Ovary (tissue), 7 donors: ENCODE measurements at regions not wholly inside any gene's neighbourhood (a gene's known extent, or its start where the extent isn't known, plus 50 kb on each side); places are given as distances from the start of the nearest gene placed in this dataset.

Source experiments
- DNase-seq, 5 donors: peaks; one replicate each; pipeline ENCODE4 v3.0.0-alpha.2; 2019 to 2020
- H3K27ac ChIP-seq, 2 donors: fragments of 200-600 bp; one replicate each; pipeline versions ENCODE4 v1.5.1 to v1.8.0; 2019 to 2022
- H3K27me3 ChIP-seq: fragments of 200-600 bp; one replicate; pipeline ENCODE4 v1.8.0; 2022
- H3K36me3 ChIP-seq: fragments of 200-600 bp; sonication (generic); one replicate; pipeline ENCODE4 v1.5.1; 2019
- H3K4me1 ChIP-seq: one replicate; pipeline ENCODE4 v1.8.1; 2013; ENCODE audit warnings: mild to moderate bottlenecking, moderate library complexity; ENCODE audit not compliant: insufficient read depth
- H3K4me3 ChIP-seq: fragments of 200-600 bp; sonication (generic); one replicate; pipeline ENCODE4 v1.5.1; 2017
- H3K9me3 ChIP-seq, 2 donors: fragments of 200-600 bp in 1 of 2; sonication (generic) in 1 of 2; one replicate each; pipeline versions ENCODE4 v1.5.1 to v1.8.1; 2013 to 2019; ENCODE audit warnings: mild to moderate bottlenecking in 1 of 2, moderate library complexity in 1 of 2
- EP300 ChIP-seq: sonication (generic); formaldehyde crosslinking; IDR thresholded peaks from one replicate; pipeline ENCODE4 v1.6.1; 2017; ENCODE audit warnings: antibody characterized with exemption
- POLR2A ChIP-seq: fragments of 450-650 bp; IDR thresholded peaks from one replicate; pipeline ENCODE4 v1.6.1; 2017; ENCODE audit warnings: antibody characterized with exemption, mild to moderate bottlenecking, moderate library complexity
- WGBS, 3 donors: extraction: QIAGEN DNeasy Blood & Tissue Kit in 1 of 3; methylation state at CpG; one replicate each; pipeline versions ENCODE4 v1.1.5 to v1.1.7; 2013 to 2017; 5-methylcytosine and 5-hydroxymethylcytosine counted together
- intact Hi-C, 4 donors: fragments of 100-400 bp; cut with DNase I; formaldehyde crosslinking; loops; one replicate each; pipeline versions ENCODE4 v1.11.0 to v1.15.1; 2022 to 2023
- TF ChIP-seq, protein P1 (sequence below), 3 donors: fragments of 450-650 bp in 2 of 3; fragments of 200-600 bp in 1 of 3; IDR thresholded peaks; one replicate each; pipeline versions ENCODE4 v1.5.1 to v1.8.0; 2016 to 2022; ENCODE audit warnings: antibody characterized with exemption in 3 of 3, mild to moderate bottlenecking in 1 of 3
- donor health status: DM: no; HTN: no; CAD: no; lungs with moderate emphysema.
- donor health status: DM: no; HTN: no; CAD: no.
- donor health status: Bipolar disorder and iron deficiency.
- donor health status: DM: no; HTN: no; CAD: no.
- donor health status: DM: yes; HTN: yes; CAD: no.

DNA sequence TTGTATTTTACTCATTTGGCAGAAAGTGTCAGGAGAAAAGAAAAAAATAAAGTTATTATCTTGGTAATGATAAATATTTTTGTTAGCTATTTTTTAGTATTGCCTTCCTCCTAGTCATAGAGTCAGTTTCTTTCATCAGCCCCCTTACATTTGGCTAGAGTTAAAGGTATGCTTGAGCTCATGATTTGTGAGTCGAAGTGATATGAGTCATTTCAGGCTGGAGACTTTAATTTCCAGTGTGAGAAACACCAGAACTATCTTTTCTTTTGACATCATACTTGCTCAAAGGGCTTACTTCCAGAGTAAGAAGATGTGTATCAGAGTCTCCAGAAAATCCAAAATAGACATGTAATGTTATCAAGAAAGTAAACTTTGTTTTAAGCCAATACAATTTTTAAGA, 746.7 kb upstream of the TYRP1 start:
- 57 to 67% (median 58%) methylated on average over 1 of the region's 1 CpG for WGBS, 3 donors
- Histone ChIP-seq H3K27me3 (no peaks in the 10 kb centered on the region), H3K4me3 (no peak overlapping the region), H3K4me1 (no peaks in the 10 kb centered on the region), H3K27ac (no peak overlapping the region), H3K36me3 (no peaks in the 10 kb centered on the region), H3K9me3 (no peaks in the 10 kb centered on the region)
- TF ChIP-seq, protein P1, sequence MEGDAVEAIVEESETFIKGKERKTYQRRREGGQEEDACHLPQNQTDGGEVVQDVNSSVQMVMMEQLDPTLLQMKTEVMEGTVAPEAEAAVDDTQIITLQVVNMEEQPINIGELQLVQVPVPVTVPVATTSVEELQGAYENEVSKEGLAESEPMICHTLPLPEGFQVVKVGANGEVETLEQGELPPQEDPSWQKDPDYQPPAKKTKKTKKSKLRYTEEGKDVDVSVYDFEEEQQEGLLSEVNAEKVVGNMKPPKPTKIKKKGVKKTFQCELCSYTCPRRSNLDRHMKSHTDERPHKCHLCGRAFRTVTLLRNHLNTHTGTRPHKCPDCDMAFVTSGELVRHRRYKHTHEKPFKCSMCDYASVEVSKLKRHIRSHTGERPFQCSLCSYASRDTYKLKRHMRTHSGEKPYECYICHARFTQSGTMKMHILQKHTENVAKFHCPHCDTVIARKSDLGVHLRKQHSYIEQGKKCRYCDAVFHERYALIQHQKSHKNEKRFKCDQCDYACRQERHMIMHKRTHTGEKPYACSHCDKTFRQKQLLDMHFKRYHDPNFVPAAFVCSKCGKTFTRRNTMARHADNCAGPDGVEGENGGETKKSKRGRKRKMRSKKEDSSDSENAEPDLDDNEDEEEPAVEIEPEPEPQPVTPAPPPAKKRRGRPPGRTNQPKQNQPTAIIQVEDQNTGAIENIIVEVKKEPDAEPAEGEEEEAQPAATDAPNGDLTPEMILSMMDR (IDR thresholded peaks at IDR 0.05) = no peak
- TF ChIP-seq POLR2A (no peak), EP300 (no peak)
- DNase-seq = no peak
- intact Hi-C loops = no loop called here

DNA sequence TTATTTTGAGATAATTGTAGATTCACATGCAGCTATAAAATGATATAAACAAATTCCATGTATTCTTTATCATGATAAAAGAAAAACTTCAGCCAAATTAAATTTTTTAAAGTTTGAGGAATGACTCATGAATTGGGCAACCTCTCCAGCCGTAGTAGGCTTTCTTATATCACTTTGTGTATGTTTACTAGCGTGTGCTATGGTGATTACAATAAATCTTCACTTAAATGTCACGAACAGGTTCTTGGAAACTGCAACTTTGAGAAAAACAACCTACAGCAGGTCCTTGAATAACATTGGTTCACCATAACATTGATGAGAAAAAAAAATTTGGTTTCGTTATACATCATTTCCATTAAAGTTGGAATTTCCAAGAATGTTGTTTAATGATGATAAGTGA, 730.9 kb upstream of the TYRP1 start:
- no peak for TF ChIP-seq POLR2A
- TF ChIP-seq EP300 = no peak
- TF ChIP-seq, protein P1 (IDR thresholded peaks at IDR 0.05) = no peak
- DNase-seq = no peak
- H3K36me3 ChIP-seq = no peaks in the 10 kb centered on the region
- WGBS, 3 donors = 15 to 32% (median 25%) methylated on average over 4 of the region's 4 CpGs
- no peaks in the 10 kb centered on the region for H3K9me3 ChIP-seq
- no peaks in the 10 kb centered on the region for H3K27me3 ChIP-seq
- no peak overlapping the region for H3K4me3 ChIP-seq
- intact Hi-C loops = no loop called here
- H3K4me1 ChIP-seq = no peaks in the 10 kb centered on the region
- H3K27ac ChIP-seq = no peak overlapping the region

DNA sequence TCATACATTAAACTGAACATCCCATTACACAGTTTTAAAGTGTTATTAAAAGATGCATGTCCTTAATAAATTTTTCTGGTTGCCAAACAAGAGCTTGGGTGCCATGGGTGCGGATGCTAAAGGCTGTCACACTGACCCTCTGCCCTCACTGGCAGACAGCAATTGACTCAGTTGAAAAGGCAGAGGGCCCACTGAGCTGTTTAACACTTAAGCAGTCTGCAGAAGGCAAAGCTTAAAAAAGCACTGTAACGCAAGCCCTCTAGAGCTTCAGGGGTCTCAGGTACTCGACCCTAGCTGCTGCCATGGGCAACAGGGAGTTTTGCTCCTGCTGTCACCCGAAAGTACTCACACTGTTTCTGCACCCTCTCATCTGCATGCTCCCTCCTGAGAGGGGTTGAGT, 726.4 kb upstream of the TYRP1 start:
- no peak overlapping the region for H3K4me3 ChIP-seq
- H3K4me1 ChIP-seq = no peaks in the 10 kb centered on the region
- no peak for DNase-seq
- TF ChIP-seq POLR2A (no peak), EP300 (no peak)
- TF ChIP-seq, protein P1 (IDR thresholded peaks at IDR 0.05) = no peak
- H3K9me3 ChIP-seq = no peaks in the 10 kb centered on the region
- H3K27me3 ChIP-seq = no peaks in the 10 kb centered on the region
- no peaks in the 10 kb centered on the region for H3K36me3 ChIP-seq
- intact Hi-C loops = no loop called here
- WGBS, 3 donors = 69 to 76% (median 73%) methylated on average over 4 of the region's 4 CpGs
- H3K27ac ChIP-seq = no peak overlapping the region

DNA sequence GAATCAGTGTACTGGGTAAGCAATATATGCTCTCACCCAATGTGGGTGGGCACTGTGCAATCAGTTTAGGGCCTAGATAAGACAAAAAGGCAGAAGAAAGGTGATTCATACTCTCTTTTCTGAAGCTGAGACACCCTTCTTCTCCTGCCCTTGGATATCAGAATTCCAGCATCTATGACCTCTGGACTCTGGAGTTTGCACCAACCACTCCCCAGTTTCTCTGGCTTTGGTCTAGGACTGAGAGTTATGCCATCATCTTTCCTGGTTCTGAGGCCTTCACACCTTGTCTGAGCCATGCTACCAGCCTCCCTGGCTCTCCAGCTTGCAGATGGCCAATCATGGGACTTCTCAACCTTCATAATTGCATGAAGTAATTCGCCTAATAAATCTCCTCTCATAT, 724.6 kb upstream of the TYRP1 start:
- intact Hi-C loops = no loop called here
- TF ChIP-seq POLR2A (no peak), EP300 (no peak)
- TF ChIP-seq, protein P1 (IDR thresholded peaks at IDR 0.05) = no peak
- Histone ChIP-seq H3K4me3 (no peak overlapping the region), H3K27me3 (no peaks in the 10 kb centered on the region), H3K4me1 (no peaks in the 10 kb centered on the region), H3K36me3 (no peaks in the 10 kb centered on the region), H3K9me3 (no peaks in the 10 kb centered on the region), H3K27ac (no peak overlapping the region)
- no peak for DNase-seq
- 72 to 83% (median 76%) methylated on average over 1 of the region's 1 CpG for WGBS, 3 donors

DNA sequence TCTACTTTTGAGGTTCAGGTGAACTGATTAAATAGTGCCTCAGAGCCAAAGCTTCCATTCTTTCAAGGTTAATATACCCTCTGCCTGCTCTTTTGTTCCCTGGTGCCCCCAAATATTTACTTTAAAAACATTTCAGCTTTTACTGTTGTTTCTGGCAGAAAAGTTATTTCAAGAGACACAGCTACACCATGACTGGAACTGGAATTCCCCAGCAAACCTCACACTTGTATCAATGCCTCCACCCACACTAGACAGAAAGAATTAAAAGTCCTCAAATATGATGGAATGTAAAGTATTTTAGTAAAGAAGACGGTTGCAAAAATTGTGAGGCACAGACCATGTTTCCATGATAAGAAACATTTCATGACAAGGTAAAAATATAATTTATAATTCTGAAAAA, 720.2 kb upstream of the TYRP1 start:
- Histone ChIP-seq H3K9me3 (no peaks in the 10 kb centered on the region), H3K27me3 (no peaks in the 10 kb centered on the region), H3K27ac (no peak overlapping the region), H3K36me3 (no peaks in the 10 kb centered on the region), H3K4me1 (no peaks in the 10 kb centered on the region), H3K4me3 (no peak overlapping the region)
- 5 to 25% (median 15%) methylated on average over 1 of the region's 1 CpG for WGBS, 3 donors
- intact Hi-C loops = no loop called here
- no peak for DNase-seq
- TF ChIP-seq POLR2A (no peak), EP300 (no peak)
- TF ChIP-seq, protein P1 (IDR thresholded peaks at IDR 0.05) = no peak
